HepG2 (cell line): ENCODE measurements at regions not wholly inside any gene's neighbourhood (a gene's known extent, or its start where the extent isn't known, plus 50 kb on each side); places are given as distances from the start of the nearest gene placed in this dataset.

Source experiments
- CREB1 ChIP-seq, 2 experiments: fragments of 450-650 bp in 1 of 2; IDR thresholded peaks; 2 replicates each; pipeline ENCODE4 v1.6.1; 2016 to 2017; ENCODE audit warnings: control low read depth in 1 of 2, mild to moderate bottlenecking in 1 of 2, missing compliant biosample characterization in 1 of 2, missing genetic modification characterization in 1 of 2
- ETV6 ChIP-seq: sonication (generic); formaldehyde crosslinking; conservative IDR thresholded peaks from 2 replicates; pipeline ENCODE4 v1.4.0; 2020; ENCODE audit warnings: missing genetic modification reagents
- FOSL2 ChIP-seq: sonication (generic); formaldehyde crosslinking; IDR thresholded peaks from 2 replicates; pipeline ENCODE4 v1.4.0; 2020; ENCODE audit warnings: missing genetic modification reagents
- GZF1 ChIP-seq: sonication (generic); formaldehyde crosslinking; IDR thresholded peaks from 2 replicates; pipeline ENCODE4 v1.5.1; 2020; ENCODE audit warnings: mild to moderate bottlenecking, missing genetic modification reagents
- IKZF4 ChIP-seq: sonication (generic); formaldehyde crosslinking; IDR thresholded peaks from 2 replicates; pipeline ENCODE4 v1.5.1; 2020; ENCODE audit warnings: borderline replicate concordance, mild to moderate bottlenecking, low read depth, missing genetic modification reagents; ENCODE audit errors: not compliant biosample characterization
- KDM1A ChIP-seq: IDR thresholded peaks from 2 replicates; pipeline ENCODE4 v1.6.1; 2016; ENCODE audit warnings: missing compliant biosample characterization
- MIXL1 ChIP-seq: IDR thresholded peaks from 2 replicates; pipeline ENCODE4 v1.6.1; 2016
- MTA1 ChIP-seq: sonication (generic); formaldehyde crosslinking; IDR thresholded peaks from 2 replicates; pipeline ENCODE4 v1.4.0; 2020; ENCODE audit warnings: missing genetic modification reagents, mild to moderate bottlenecking, borderline replicate concordance
- MTA3 ChIP-seq: sonication (generic); formaldehyde crosslinking; IDR thresholded peaks from 2 replicates; pipeline ENCODE4 v1.4.0; 2020; ENCODE audit warnings: missing genetic modification reagents
- MTF1 ChIP-seq: sonication (generic); formaldehyde crosslinking; IDR thresholded peaks from 2 replicates; pipeline ENCODE4 v1.5.0; 2020; ENCODE audit warnings: missing genetic modification reagents
- PRMT3 ChIP-seq: sonication (generic); formaldehyde crosslinking; IDR thresholded peaks from 2 replicates; pipeline ENCODE4 v1.8.1; 2022; ENCODE audit warnings: low read depth, mild to moderate bottlenecking, moderate library complexity, missing genetic modification reagents, borderline replicate concordance
- RXRB ChIP-seq: IDR thresholded peaks from 2 replicates; pipeline ENCODE4 v1.6.1; 2016; ENCODE audit warnings: borderline replicate concordance, missing genetic modification reagents, missing compliant biosample characterization
- SALL1 ChIP-seq: sonication (generic); formaldehyde crosslinking; IDR thresholded peaks from 2 replicates; pipeline ENCODE4 v1.8.0; 2022; ENCODE audit warnings: mild to moderate bottlenecking, missing genetic modification reagents
- SMC3 ChIP-seq: IDR thresholded peaks from 2 replicates; pipeline ENCODE4 v1.6.1; 2011; ENCODE audit warnings: low read length, improper control_type of control experiment
- SUZ12 ChIP-seq: fragments of 150-350 bp; IDR thresholded peaks from 2 replicates; pipeline ENCODE4 v1.6.1; 2014; ENCODE audit warnings: low read depth, low read length
- TARDBP ChIP-seq: sonication (generic); formaldehyde crosslinking; IDR thresholded peaks from 2 replicates; pipeline ENCODE4 v1.8.0; 2022; ENCODE audit warnings: mild to moderate bottlenecking, missing genetic modification reagents
- TMF1 ChIP-seq: sonication (generic); formaldehyde crosslinking; IDR thresholded peaks from 2 replicates; pipeline ENCODE4 v1.8.1; 2022; ENCODE audit warnings: low read depth, missing genetic modification reagents
- YEATS2 ChIP-seq: sonication (generic); formaldehyde crosslinking; IDR thresholded peaks from 2 replicates; pipeline ENCODE4 v1.4.0; 2020; ENCODE audit warnings: missing genetic modification reagents, borderline replicate concordance
- ZBTB3 ChIP-seq: sonication (generic); formaldehyde crosslinking; IDR thresholded peaks from 2 replicates; pipeline ENCODE4 v1.4.0; 2020; ENCODE audit warnings: low read depth, mild to moderate bottlenecking, moderate library complexity, missing genetic modification reagents, borderline replicate concordance
- ZMYM2 ChIP-seq: sonication (generic); formaldehyde crosslinking; IDR thresholded peaks from 2 replicates; pipeline ENCODE4 v1.8.0; 2022; ENCODE audit warnings: mild to moderate bottlenecking, missing genetic modification reagents
- ZNF33A ChIP-seq: sonication (generic); formaldehyde crosslinking; IDR thresholded peaks from 2 replicates; pipeline ENCODE4 v1.5.1; 2020; ENCODE audit warnings: missing genetic modification reagents, mild to moderate bottlenecking, moderate library complexity, borderline replicate concordance
- ZNF652 ChIP-seq: IDR thresholded peaks from 2 replicates; pipeline ENCODE4 v1.6.1; 2016; ENCODE audit warnings: low read depth, borderline replicate concordance
- ZNF720 ChIP-seq: sonication (generic); formaldehyde crosslinking; IDR thresholded peaks from 2 replicates; pipeline ENCODE4 v1.4.0; 2020; ENCODE audit warnings: missing genetic modification reagents
- ZNF781 ChIP-seq: sonication (generic); formaldehyde crosslinking; IDR thresholded peaks from 2 replicates; pipeline ENCODE4 v1.5.1; 2020; ENCODE audit warnings: borderline replicate concordance, mild to moderate bottlenecking, missing genetic modification reagents; ENCODE audit errors: not compliant biosample characterization
- TF ChIP-seq, protein P1 (sequence below): sonication (generic); formaldehyde crosslinking; IDR thresholded peaks from 2 replicates; pipeline ENCODE4 v1.4.0; 2020; ENCODE audit warnings: mild to moderate bottlenecking, missing genetic modification reagents
- TF ChIP-seq, protein P2 (sequence below): IDR thresholded peaks from 2 replicates; pipeline ENCODE4 v1.6.1; 2016
- TF ChIP-seq, protein P3 (sequence below): sonication (generic); formaldehyde crosslinking; IDR thresholded peaks from 2 replicates; pipeline ENCODE4 v1.8.1; 2023; ENCODE audit warnings: mild to moderate bottlenecking, moderate library complexity, missing genetic modification reagents
- TF ChIP-seq, protein P4 (sequence below): sonication (generic); formaldehyde crosslinking; IDR thresholded peaks from 2 replicates; pipeline ENCODE4 v1.8.0; 2022; ENCODE audit warnings: missing genetic modification reagents, mild to moderate bottlenecking, borderline replicate concordance

DNA sequence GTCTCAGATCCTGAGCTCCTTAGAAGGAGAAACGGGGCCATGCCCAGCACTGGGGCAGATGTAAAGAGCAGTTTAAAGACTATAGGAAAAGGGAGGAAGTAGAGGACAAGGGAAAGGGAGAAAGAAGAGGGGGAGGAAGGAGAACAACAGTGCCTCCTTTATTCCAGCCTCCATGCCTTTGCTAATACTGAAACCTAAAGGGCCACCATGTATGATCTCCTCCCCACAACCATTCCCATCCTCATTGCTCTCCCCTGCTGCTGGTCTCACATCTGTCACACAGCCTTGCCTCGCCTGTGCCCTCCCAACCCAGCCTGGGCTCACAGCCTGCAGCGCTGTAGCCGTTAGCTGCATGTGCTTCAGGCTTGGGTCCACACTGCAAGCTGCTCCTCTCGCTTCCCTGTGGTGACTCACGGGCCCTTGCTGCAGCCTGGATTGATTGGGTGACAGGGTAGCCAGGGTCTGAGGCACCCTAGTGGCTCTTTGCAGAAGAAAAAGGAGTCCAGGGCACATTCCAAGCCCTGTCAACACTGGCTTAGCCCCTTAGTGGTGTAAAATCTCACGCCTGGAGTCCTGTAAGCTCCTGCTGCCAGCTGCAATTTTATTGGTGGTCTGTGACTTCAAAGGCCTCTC lies 281.9 kb downstream of the SRBD1 start (continued):
- TF ChIP-seq ZNF720 (CRISPR knock-in tag) (no peak), ZNF33A (CRISPR knock-in tag) (no peak), SUZ12 (no peak), ZBTB3 (CRISPR knock-in tag) (no peak), KDM1A (no peak), TARDBP (CRISPR knock-in tag) (no peak), PRMT3 (no peak), ZMYM2 (CRISPR knock-in tag) (no peak), MIXL1 (CRISPR knock-in tag) (no peak), CREB1 (IDR thresholded peaks at IDR 0.05) (no peak), CREB1 (CRISPR knock-in tag; IDR thresholded peaks at IDR 0.05) (no peak), MTA1 (0 out of 2 replicates have a peak, but pooled peaks have one; percentile 48), GZF1 (CRISPR knock-in tag) (no peak), MTA3 (CRISPR knock-in tag) (no peak), TMF1 (CRISPR knock-in tag) (no peak), ZNF781 (CRISPR knock-in tag) (no peak), RXRB (CRISPR knock-in tag) (no peak), SMC3 (peak; percentile 39), ETV6 (no peak), MTF1 (CRISPR knock-in tag) (no peak), YEATS2 (CRISPR knock-in tag) (no peak), FOSL2 (CRISPR knock-in tag) (peak; percentile 92), SALL1 (CRISPR knock-in tag) (peak; percentile 60), IKZF4 (CRISPR knock-in tag) (no peak), ZNF652 (CRISPR knock-in tag) (no peak)
- TF ChIP-seq, protein P1, sequence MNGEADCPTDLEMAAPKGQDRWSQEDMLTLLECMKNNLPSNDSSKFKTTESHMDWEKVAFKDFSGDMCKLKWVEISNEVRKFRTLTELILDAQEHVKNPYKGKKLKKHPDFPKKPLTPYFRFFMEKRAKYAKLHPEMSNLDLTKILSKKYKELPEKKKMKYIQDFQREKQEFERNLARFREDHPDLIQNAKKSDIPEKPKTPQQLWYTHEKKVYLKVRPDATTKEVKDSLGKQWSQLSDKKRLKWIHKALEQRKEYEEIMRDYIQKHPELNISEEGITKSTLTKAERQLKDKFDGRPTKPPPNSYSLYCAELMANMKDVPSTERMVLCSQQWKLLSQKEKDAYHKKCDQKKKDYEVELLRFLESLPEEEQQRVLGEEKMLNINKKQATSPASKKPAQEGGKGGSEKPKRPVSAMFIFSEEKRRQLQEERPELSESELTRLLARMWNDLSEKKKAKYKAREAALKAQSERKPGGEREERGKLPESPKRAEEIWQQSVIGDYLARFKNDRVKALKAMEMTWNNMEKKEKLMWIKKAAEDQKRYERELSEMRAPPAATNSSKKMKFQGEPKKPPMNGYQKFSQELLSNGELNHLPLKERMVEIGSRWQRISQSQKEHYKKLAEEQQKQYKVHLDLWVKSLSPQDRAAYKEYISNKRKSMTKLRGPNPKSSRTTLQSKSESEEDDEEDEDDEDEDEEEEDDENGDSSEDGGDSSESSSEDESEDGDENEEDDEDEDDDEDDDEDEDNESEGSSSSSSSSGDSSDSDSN (CRISPR knock-in tag), result peak; percentile 69
- TF ChIP-seq, protein P2, sequence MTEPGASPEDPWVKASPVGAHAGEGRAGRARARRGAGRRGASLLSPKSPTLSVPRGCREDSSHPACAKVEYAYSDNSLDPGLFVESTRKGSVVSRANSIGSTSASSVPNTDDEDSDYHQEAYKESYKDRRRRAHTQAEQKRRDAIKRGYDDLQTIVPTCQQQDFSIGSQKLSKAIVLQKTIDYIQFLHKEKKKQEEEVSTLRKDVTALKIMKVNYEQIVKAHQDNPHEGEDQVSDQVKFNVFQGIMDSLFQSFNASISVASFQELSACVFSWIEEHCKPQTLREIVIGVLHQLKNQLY (CRISPR knock-in tag), result no peak
- TF ChIP-seq, protein P3, sequence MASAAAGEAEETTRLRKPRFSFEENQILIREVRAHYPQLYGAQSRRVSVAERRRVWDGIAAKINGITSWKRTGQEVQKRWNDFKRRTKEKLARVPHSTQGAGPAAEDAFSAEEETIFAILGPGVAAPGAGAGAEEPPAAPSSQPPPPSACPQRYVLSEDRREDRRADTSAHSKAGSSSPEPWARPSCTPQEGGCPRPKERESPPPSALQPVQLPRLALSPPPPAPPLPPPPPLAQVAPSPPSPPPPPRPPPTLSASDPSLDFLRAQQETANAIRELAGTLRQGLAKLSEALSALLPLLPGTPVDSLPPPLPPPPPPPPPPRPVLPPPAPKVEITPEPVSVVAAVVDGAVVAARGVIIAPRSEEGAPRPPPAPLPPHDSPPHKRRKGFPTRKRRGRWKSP (CRISPR knock-in tag), result no peak
- TF ChIP-seq, protein P4, sequence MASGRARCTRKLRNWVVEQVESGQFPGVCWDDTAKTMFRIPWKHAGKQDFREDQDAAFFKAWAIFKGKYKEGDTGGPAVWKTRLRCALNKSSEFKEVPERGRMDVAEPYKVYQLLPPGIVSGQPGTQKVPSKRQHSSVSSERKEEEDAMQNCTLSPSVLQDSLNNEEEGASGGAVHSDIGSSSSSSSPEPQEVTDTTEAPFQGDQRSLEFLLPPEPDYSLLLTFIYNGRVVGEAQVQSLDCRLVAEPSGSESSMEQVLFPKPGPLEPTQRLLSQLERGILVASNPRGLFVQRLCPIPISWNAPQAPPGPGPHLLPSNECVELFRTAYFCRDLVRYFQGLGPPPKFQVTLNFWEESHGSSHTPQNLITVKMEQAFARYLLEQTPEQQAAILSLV (CRISPR knock-in tag), result no peak
